HG03460 (cell line): ENCODE measurements at regions not wholly inside any gene's neighbourhood (a gene's known extent, or its start where the extent isn't known, plus 50 kb on each side); places are given as distances from the start of the nearest gene placed in this dataset.
"Not testable (repeated sequence)": the region's sequence is repeated elsewhere in the genome, so short reads cannot be mapped to it uniquely, and the experiment has no call there.

Source experiments
- ATAC-seq: cut with Tn5 transposase; IDR thresholded peaks from one replicate; pipeline ENCODE4 v1.9.1; 2021; ENCODE audit not compliant: unreplicated experiment

- no peak for ATAC-seq
Observed at GRCh38 chr5:28404363-28405071, 1366.1 kb upstream of the CDH9 start.

GRCh38 chr5:28403846-28404245, 1365.5 kb upstream of the CDH9 start:
- no peak for ATAC-seq

- ATAC-seq: no peak
Observed at GRCh38 chr5:28402590-28403301, 1364.4 kb upstream of the CDH9 start.

GRCh38 chr5:28400076-28400475, 1361.7 kb upstream of the CDH9 start:
- ATAC-seq: no peak

- no peak for ATAC-seq
Observed at GRCh38 chr5:28399211-28399610, 1360.8 kb upstream of the CDH9 start.

GRCh38 chr5:28398185-28398584, 1359.8 kb upstream of the CDH9 start:
- ATAC-seq: no peak

GRCh38 chr5:28397502-28397941, 1359.1 kb upstream of the CDH9 start:
- no peak for ATAC-seq

GRCh38 chr5:28391277-28391676, 1352.9 kb upstream of the CDH9 start:
- no peak for ATAC-seq

- no peak for ATAC-seq
Observed at GRCh38 chr5:28390341-28390740, 1352.0 kb upstream of the CDH9 start.

GRCh38 chr5:28389727-28390126, 1351.3 kb upstream of the CDH9 start:
- not testable (repeated sequence) for ATAC-seq

- ATAC-seq: no peak
Observed at GRCh38 chr5:28388428-28388827, 1350.0 kb upstream of the CDH9 start.

- no peak for ATAC-seq
Observed at GRCh38 chr5:28386712-28387111, 1348.3 kb upstream of the CDH9 start.

- ATAC-seq: no peak
Observed at GRCh38 chr5:28380167-28380566, 1341.8 kb upstream of the CDH9 start.

GRCh38 chr5:28374492-28374967, 1336.1 kb upstream of the CDH9 start:
- ATAC-seq: no peak

- ATAC-seq: no peak
Observed at GRCh38 chr5:28370896-28371295, 1332.5 kb upstream of the CDH9 start.

- no peak for ATAC-seq
Observed at GRCh38 chr5:28369418-28369817, 1331.0 kb upstream of the CDH9 start.

- no peak for ATAC-seq
Observed at GRCh38 chr5:28355831-28356230, 1317.4 kb upstream of the CDH9 start.

- ATAC-seq: no peak
Observed at GRCh38 chr5:28346696-28347095, 1308.3 kb upstream of the CDH9 start.

GRCh38 chr5:28344836-28345433, 1306.5 kb upstream of the CDH9 start:
- ATAC-seq: no peak

GRCh38 chr5:28329176-28329575, 1290.8 kb upstream of the CDH9 start:
- ATAC-seq: no peak

- ATAC-seq: no peak
Observed at GRCh38 chr5:28328681-28329080, 1290.3 kb upstream of the CDH9 start.

- no peak for ATAC-seq
Observed at GRCh38 chr5:28324174-28324573, 1285.8 kb upstream of the CDH9 start.
